Upper lobe of right lung (tissue), 1 donor: ENCODE measurements at regions not wholly inside any gene's neighbourhood (a gene's known extent, or its start where the extent isn't known, plus 50 kb on each side); places are given as distances from the start of the nearest gene placed in this dataset.
"Not testable (repeated sequence)": the region's sequence is repeated elsewhere in the genome, so short reads cannot be mapped to it uniquely, and the experiment has no call there.

ENCODE experiments used
- ATAC-seq: fragments of 200-7000 bp; cut with Tn5 transposase; one replicate; pipeline ENCODE4 v1.9.1; 2020; ENCODE audit warnings: mild to moderate bottlenecking, moderate library complexity
- DNase-seq: peaks from one replicate; pipeline ENCODE4 v3.0.0-alpha.2; 2020
- H3K27ac ChIP-seq: fragments of 200-600 bp; one replicate; pipeline ENCODE4 v1.8.0; 2022
- H3K27me3 ChIP-seq: fragments of 200-600 bp; one replicate; pipeline ENCODE4 v1.8.0; 2022; ENCODE audit warnings: mild to moderate bottlenecking
- H3K36me3 ChIP-seq: fragments of 200-600 bp; one replicate; pipeline ENCODE4 v1.8.0; 2022
- H3K4me1 ChIP-seq: fragments of 200-600 bp; one replicate; pipeline ENCODE4 v1.8.0; 2022
- H3K4me3 ChIP-seq: fragments of 200-600 bp; one replicate; pipeline ENCODE4 v1.8.0; 2022; ENCODE audit warnings: mild to moderate bottlenecking
- H3K9me3 ChIP-seq: fragments of 200-600 bp; one replicate; pipeline ENCODE4 v1.8.0; 2022
- intact Hi-C: fragments of 100-400 bp; cut with DNase I; formaldehyde crosslinking; loops from one replicate; pipeline ENCODE4 v1.11.0; 2022
- TF ChIP-seq, protein P1 (sequence below): fragments of 200-600 bp; IDR thresholded peaks from one replicate; pipeline ENCODE4 v1.8.0; 2022; ENCODE audit warnings: antibody characterized with exemption
- donor health status: DM: no; HTN: yes; CAD: no; lungs with severe emphysema.

DNA sequence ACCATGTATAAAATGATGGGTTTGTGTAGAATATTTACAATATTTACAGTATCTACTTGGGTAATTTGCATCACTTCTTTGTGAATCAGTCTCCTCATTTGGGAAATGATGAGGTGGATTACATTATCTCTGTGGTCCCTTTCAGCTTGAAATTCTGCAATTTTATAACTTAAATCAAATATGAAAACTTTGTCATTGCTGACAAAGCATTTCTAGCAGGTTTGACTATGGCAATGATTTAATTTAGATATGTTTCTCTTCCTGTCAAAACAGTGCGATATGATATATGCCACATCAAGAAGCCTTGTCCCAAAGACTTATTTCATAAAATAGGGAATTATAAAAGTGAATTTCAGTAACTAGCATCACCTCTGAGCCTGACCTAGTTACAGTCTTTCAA lies 315.8 kb upstream of the MEIS2 start:
- Histone ChIP-seq H3K36me3 (no peaks in the 10 kb centered on the region), H3K9me3 (no peaks in the 10 kb centered on the region), H3K27me3 (no peaks in the 10 kb centered on the region)

DNA sequence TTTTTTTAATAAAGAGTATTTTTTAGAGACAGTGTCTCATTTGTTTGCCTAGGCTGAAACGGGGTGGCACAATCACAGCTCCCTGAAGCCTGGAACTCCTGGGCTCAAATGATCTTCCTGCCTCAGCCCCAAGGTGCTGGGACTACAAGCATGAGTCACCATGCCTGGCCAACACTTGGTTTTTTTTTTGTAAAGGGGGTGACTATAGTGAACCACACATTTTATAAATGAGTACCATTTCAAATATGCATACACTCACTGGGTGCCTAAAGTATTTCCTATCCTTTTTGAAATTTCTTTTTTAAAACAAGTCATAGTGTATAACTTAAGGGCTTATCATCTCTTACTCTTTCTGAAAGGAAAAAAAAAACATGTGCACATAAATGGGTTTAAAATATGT lies 325.2 kb upstream of the MEIS2 start:
- Histone ChIP-seq H3K36me3 (no peaks in the 10 kb centered on the region), H3K27me3 (no peaks in the 10 kb centered on the region), H3K27ac (no peak overlapping the region), H3K4me3 (no peak overlapping the region), H3K9me3 (no peaks in the 10 kb centered on the region), H3K4me1 (no peaks in the 10 kb centered on the region)
- intact Hi-C loops, result no loop called here
- ATAC-seq, result no peak
- DNase-seq, result no peak
- TF ChIP-seq, protein P1, sequence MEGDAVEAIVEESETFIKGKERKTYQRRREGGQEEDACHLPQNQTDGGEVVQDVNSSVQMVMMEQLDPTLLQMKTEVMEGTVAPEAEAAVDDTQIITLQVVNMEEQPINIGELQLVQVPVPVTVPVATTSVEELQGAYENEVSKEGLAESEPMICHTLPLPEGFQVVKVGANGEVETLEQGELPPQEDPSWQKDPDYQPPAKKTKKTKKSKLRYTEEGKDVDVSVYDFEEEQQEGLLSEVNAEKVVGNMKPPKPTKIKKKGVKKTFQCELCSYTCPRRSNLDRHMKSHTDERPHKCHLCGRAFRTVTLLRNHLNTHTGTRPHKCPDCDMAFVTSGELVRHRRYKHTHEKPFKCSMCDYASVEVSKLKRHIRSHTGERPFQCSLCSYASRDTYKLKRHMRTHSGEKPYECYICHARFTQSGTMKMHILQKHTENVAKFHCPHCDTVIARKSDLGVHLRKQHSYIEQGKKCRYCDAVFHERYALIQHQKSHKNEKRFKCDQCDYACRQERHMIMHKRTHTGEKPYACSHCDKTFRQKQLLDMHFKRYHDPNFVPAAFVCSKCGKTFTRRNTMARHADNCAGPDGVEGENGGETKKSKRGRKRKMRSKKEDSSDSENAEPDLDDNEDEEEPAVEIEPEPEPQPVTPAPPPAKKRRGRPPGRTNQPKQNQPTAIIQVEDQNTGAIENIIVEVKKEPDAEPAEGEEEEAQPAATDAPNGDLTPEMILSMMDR, result no peak

More for the DNA sequence above, 315.8 kb upstream of the MEIS2 start:
- ATAC-seq, result no peak
- Histone ChIP-seq H3K27ac (no peak overlapping the region), H3K4me1 (no peaks in the 10 kb centered on the region), H3K4me3 (no peak overlapping the region)
- intact Hi-C loops, result no loop called here
- DNase-seq, result no peak
- TF ChIP-seq, protein P1, result no peak

DNA sequence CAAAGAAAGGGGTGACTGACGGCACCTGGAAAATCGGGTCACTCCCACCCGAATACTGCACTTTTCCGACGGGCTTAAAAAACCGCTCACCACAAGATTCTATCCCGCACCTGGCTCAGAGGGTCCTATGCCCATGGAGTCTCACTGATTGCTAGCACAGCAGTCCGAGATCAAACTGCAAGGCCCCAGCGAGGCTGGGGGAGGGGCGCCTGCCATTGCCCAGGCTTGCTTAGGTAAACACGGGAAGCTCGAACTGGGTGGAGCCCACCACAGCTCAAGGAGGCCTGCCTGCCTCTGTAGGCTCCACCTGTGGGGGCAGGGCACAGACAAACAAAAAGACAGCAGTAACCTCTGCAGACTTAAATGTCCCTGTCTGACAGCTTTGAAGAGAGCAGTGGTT lies 327.0 kb upstream of the MEIS2 start:
- DNase-seq, H3K4me1 ChIP-seq, H3K9me3 ChIP-seq, ATAC-seq, H3K27me3 ChIP-seq, H3K27ac ChIP-seq, H3K36me3 ChIP-seq, H3K4me3 ChIP-seq, intact Hi-C loops: not testable (repeated sequence)

DNA sequence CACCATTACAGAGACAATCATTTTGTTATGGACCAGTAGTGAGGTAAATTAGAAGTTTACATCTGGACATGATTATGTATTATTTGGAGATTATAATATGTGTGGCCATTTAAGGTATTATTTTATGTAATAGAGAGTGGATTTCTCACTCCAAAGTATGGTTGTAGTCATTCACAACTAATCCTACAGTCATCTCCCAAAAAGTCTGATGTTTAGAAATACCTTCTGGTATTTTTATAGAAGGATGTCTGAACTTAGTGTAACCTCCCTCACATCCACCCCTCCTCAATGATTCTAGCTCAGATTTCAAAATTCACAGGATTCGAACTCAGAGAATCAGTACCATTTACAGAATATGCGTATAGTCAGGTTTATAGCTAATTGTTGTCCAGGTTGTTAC lies 346.6 kb upstream of the MEIS2 start:
- TF ChIP-seq, protein P1, result no peak
- H3K4me3 ChIP-seq, result no peak overlapping the region
- H3K27ac ChIP-seq, result no peak overlapping the region
- DNase-seq, result no peak
- intact Hi-C loops, result no loop called here
- H3K36me3 ChIP-seq, result no peaks in the 10 kb centered on the region
- H3K27me3 ChIP-seq, result no peaks in the 10 kb centered on the region
- no peaks in the 10 kb centered on the region for H3K4me1 ChIP-seq
- no peaks in the 10 kb centered on the region for H3K9me3 ChIP-seq
- no peak for ATAC-seq

DNA sequence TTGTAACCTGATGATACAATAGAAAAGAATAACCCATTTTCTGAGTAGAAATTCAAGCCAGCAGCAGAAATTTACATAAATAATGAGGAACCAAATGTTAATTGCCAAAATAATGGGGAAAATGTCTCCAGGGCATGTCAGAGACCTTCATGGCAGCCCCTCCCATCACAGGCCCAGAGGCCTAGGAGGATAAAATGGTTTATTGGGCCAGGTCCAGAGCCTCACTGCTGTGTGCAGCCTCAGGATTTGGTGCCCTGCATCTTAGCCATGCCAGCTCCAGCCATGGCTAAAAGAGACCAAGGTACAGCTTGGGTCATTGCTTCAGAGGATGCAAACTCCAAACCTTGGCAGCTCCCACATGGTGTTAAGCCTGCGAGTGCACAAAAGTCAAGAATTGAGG lies 352.1 kb upstream of the MEIS2 start:
- TF ChIP-seq, protein P1, result no peak
- ATAC-seq, result no peak
- Histone ChIP-seq H3K27ac (no peak overlapping the region), H3K36me3 (no peaks in the 10 kb centered on the region), H3K4me1 (no peaks in the 10 kb centered on the region), H3K27me3 (no peaks in the 10 kb centered on the region), H3K9me3 (no peaks in the 10 kb centered on the region), H3K4me3 (no peak overlapping the region)
- no peak for DNase-seq
- intact Hi-C loops, result no loop called here

DNA sequence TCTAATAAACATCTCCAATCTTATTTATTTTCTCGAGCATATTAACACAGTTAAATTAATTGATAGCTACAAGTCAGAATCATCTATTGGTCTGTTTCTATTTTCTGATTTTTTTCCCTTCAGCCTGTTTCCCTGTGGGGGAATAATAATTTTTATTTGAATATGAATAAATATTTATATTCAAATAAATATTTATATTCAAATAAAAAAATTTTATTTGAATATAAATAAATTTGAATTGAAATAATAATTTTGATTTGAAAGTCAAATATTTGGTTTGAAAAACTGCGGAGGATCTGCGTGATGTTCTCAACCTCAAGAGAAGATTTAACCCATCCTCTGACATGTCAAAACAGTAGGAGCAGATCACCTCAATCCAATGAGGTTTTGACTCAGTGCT lies 380.1 kb upstream of the MEIS2 start:
- intact Hi-C loops, result no loop called here
- Histone ChIP-seq H3K36me3 (no peaks in the 10 kb centered on the region), H3K4me3 (no peak overlapping the region), H3K27me3 (no peaks in the 10 kb centered on the region), H3K27ac (no peak overlapping the region), H3K9me3 (no peaks in the 10 kb centered on the region), H3K4me1 (no peaks in the 10 kb centered on the region)
- TF ChIP-seq, protein P1, result no peak
- no peak for ATAC-seq
- no peak for DNase-seq
